ENCODE measurements at regions not wholly inside any gene's neighbourhood (a gene's known extent, or its start where the extent isn't known, plus 50 kb on each side); places are given as distances from the start of the nearest gene placed in this dataset.
"Not testable (repeated sequence)": the region's sequence is repeated elsewhere in the genome, so short reads cannot be mapped to it uniquely, and the experiment has no call there.

GRCh38 chrX:115840729-115841409 lies 279.9 kb downstream of the PLS3 start:
- not testable (repeated sequence) for H3K36me3 ChIP-seq (ENCODE audit: insufficient read depth); DNase-seq (ENCODE audit: low spot score); H3K4me3 Mint-ChIP-seq; H3K36me3 Mint-ChIP-seq (ENCODE audit: low read depth); H3K4me1 Mint-ChIP-seq; H3F3A ChIP-seq (replicated peaks; ENCODE audit: low read depth); H3K9me2 ChIP-seq (ENCODE audit: insufficient read depth); H3K27me3 ChIP-seq (ENCODE audit: insufficient read depth); H3K27ac Mint-ChIP-seq; H3K4me2 ChIP-seq; H3K9me3 Mint-ChIP-seq; H3K4me1 ChIP-seq (ENCODE audit: insufficient read depth); H3K79me2 ChIP-seq (replicated peaks; ENCODE audit: insufficient read depth); H3K27me3 Mint-ChIP-seq (ENCODE audit: insufficient read depth, low read depth, poor library complexity); H3K27ac ChIP-seq (ENCODE audit: low read depth); H2AFZ ChIP-seq; H4K20me1 ChIP-seq (replicated peaks; ENCODE audit: insufficient read depth)
- H3K4me3 ChIP-seq, result peak overlapping the region; percentile 54
- ATAC-seq, result peak; percentile 96

- H3K27me3 Mint-ChIP-seq (ENCODE audit: insufficient read depth, low read depth, poor library complexity); DNase-seq (ENCODE audit: low spot score); H3F3A ChIP-seq (replicated peaks; ENCODE audit: low read depth); H3K79me2 ChIP-seq (replicated peaks; ENCODE audit: insufficient read depth); H3K36me3 ChIP-seq (ENCODE audit: insufficient read depth); ATAC-seq; H3K4me1 Mint-ChIP-seq; H4K20me1 ChIP-seq (replicated peaks; ENCODE audit: insufficient read depth); H3K9me3 Mint-ChIP-seq; H3K4me3 Mint-ChIP-seq; H3K27me3 ChIP-seq (ENCODE audit: insufficient read depth); H3K9me2 ChIP-seq (ENCODE audit: insufficient read depth); H3K36me3 Mint-ChIP-seq (ENCODE audit: low read depth); H3K27ac Mint-ChIP-seq; H3K4me3 ChIP-seq; H3K27ac ChIP-seq (ENCODE audit: low read depth); H2AFZ ChIP-seq; H3K4me1 ChIP-seq (ENCODE audit: insufficient read depth); H3K4me2 ChIP-seq: not testable (repeated sequence)
Observed at GRCh38 chrX:115850986-115851385, 290.0 kb downstream of the PLS3 start.

GRCh38 chrX:115853260-115853659 lies 292.3 kb downstream of the PLS3 start:
- H2AFZ ChIP-seq; H3K4me3 Mint-ChIP-seq; H3K27me3 ChIP-seq (ENCODE audit: insufficient read depth); H4K20me1 ChIP-seq (replicated peaks; ENCODE audit: insufficient read depth); H3K4me2 ChIP-seq; H3K36me3 ChIP-seq (ENCODE audit: insufficient read depth); H3K9me3 Mint-ChIP-seq; H3K4me3 ChIP-seq; H3K36me3 Mint-ChIP-seq (ENCODE audit: low read depth); H3K4me1 Mint-ChIP-seq; H3K27ac Mint-ChIP-seq; H3F3A ChIP-seq (replicated peaks; ENCODE audit: low read depth); H3K9me2 ChIP-seq (ENCODE audit: insufficient read depth); H3K4me1 ChIP-seq (ENCODE audit: insufficient read depth); H3K79me2 ChIP-seq (replicated peaks; ENCODE audit: insufficient read depth); H3K27ac ChIP-seq (ENCODE audit: low read depth); ATAC-seq; DNase-seq (ENCODE audit: low spot score); H3K27me3 Mint-ChIP-seq (ENCODE audit: insufficient read depth, low read depth, poor library complexity): not testable (repeated sequence)

GRCh38 chrX:115881170-115881569 lies 289.4 kb upstream of the AGTR2 start:
- H3K4me2 ChIP-seq; H3K27ac ChIP-seq (ENCODE audit: low read depth); H3K27me3 ChIP-seq (ENCODE audit: insufficient read depth); H3K27ac Mint-ChIP-seq; DNase-seq (ENCODE audit: low spot score); H3K36me3 ChIP-seq (ENCODE audit: insufficient read depth); H4K20me1 ChIP-seq (replicated peaks; ENCODE audit: insufficient read depth); H2AFZ ChIP-seq; H3K36me3 Mint-ChIP-seq (ENCODE audit: low read depth); H3F3A ChIP-seq (replicated peaks; ENCODE audit: low read depth); H3K4me3 Mint-ChIP-seq; H3K27me3 Mint-ChIP-seq (ENCODE audit: insufficient read depth, low read depth, poor library complexity); H3K4me3 ChIP-seq; H3K4me1 ChIP-seq (ENCODE audit: insufficient read depth); H3K9me2 ChIP-seq (ENCODE audit: insufficient read depth); H3K4me1 Mint-ChIP-seq; H3K9me3 Mint-ChIP-seq; ATAC-seq; H3K79me2 ChIP-seq (replicated peaks; ENCODE audit: insufficient read depth): not testable (repeated sequence)

GRCh38 chrX:115884121-115884520 lies 286.4 kb upstream of the AGTR2 start:
- H3K27ac ChIP-seq (ENCODE audit: low read depth); H2AFZ ChIP-seq; H3K9me2 ChIP-seq (ENCODE audit: insufficient read depth); H3K9me3 Mint-ChIP-seq; H3F3A ChIP-seq (replicated peaks; ENCODE audit: low read depth); H3K4me1 ChIP-seq (ENCODE audit: insufficient read depth); DNase-seq (ENCODE audit: low spot score); H3K79me2 ChIP-seq (replicated peaks; ENCODE audit: insufficient read depth); H3K27ac Mint-ChIP-seq; H3K4me3 Mint-ChIP-seq; H3K4me3 ChIP-seq; H3K27me3 ChIP-seq (ENCODE audit: insufficient read depth); H3K36me3 Mint-ChIP-seq (ENCODE audit: low read depth); H3K4me2 ChIP-seq; H3K36me3 ChIP-seq (ENCODE audit: insufficient read depth); ATAC-seq; H3K27me3 Mint-ChIP-seq (ENCODE audit: insufficient read depth, low read depth, poor library complexity); H4K20me1 ChIP-seq (replicated peaks; ENCODE audit: insufficient read depth); H3K4me1 Mint-ChIP-seq: not testable (repeated sequence)

- not testable (repeated sequence) for H3K27ac ChIP-seq (ENCODE audit: low read depth); H3K9me2 ChIP-seq (ENCODE audit: insufficient read depth); H3K4me3 Mint-ChIP-seq; H3F3A ChIP-seq (replicated peaks; ENCODE audit: low read depth); H3K27ac Mint-ChIP-seq; H3K4me1 ChIP-seq (ENCODE audit: insufficient read depth); H3K79me2 ChIP-seq (replicated peaks; ENCODE audit: insufficient read depth); H3K36me3 ChIP-seq (ENCODE audit: insufficient read depth); H3K27me3 Mint-ChIP-seq (ENCODE audit: insufficient read depth, low read depth, poor library complexity); H3K4me2 ChIP-seq; H3K36me3 Mint-ChIP-seq (ENCODE audit: low read depth); H4K20me1 ChIP-seq (replicated peaks; ENCODE audit: insufficient read depth); H3K4me3 ChIP-seq; H3K9me3 Mint-ChIP-seq; DNase-seq (ENCODE audit: low spot score); ATAC-seq; H3K27me3 ChIP-seq (ENCODE audit: insufficient read depth); H2AFZ ChIP-seq
- peaks cover 13% of the 10 kb centered on the region for H3K4me1 Mint-ChIP-seq
Observed at GRCh38 chrX:115888041-115888440, 282.5 kb upstream of the AGTR2 start.

GRCh38 chrX:115888519-115888918 lies 282.0 kb upstream of the AGTR2 start:
- H2AFZ ChIP-seq; H3K4me2 ChIP-seq; H3K4me3 Mint-ChIP-seq; DNase-seq (ENCODE audit: low spot score); H3K4me3 ChIP-seq; H3K27me3 ChIP-seq (ENCODE audit: insufficient read depth); H3F3A ChIP-seq (replicated peaks; ENCODE audit: low read depth); ATAC-seq; H3K4me1 ChIP-seq (ENCODE audit: insufficient read depth); H3K27ac ChIP-seq (ENCODE audit: low read depth); H3K79me2 ChIP-seq (replicated peaks; ENCODE audit: insufficient read depth); H3K9me2 ChIP-seq (ENCODE audit: insufficient read depth); H3K9me3 Mint-ChIP-seq; H3K36me3 Mint-ChIP-seq (ENCODE audit: low read depth); H3K36me3 ChIP-seq (ENCODE audit: insufficient read depth); H3K27ac Mint-ChIP-seq; H4K20me1 ChIP-seq (replicated peaks; ENCODE audit: insufficient read depth); H3K27me3 Mint-ChIP-seq (ENCODE audit: insufficient read depth, low read depth, poor library complexity): not testable (repeated sequence)
- H3K4me1 Mint-ChIP-seq, result peaks cover 17% of the 10 kb centered on the region

Measured in GM23338 (cell line).